IMR-90 (cell line): ENCODE measurements at regions not wholly inside any gene's neighbourhood (a gene's known extent, or its start where the extent isn't known, plus 50 kb on each side); places are given as distances from the start of the nearest gene placed in this dataset.

Experiments
- ATAC-seq: fragments of 200-7000 bp; cut with Tn5 transposase; 2 replicates; pipeline ENCODE4 v1.9.1; 2020; ENCODE audit warnings: low read depth, mild to moderate bottlenecking, moderate library complexity
- BruUV-seq: library from RNA; stranded (reverse); fragments of 400-500 nt; replicated peaks from 2 replicates; lab custom pipeline; 2021; lab: Mats Ljungman, UMichigan
- CTCF ChIA-PET: fragments of 300-600 bp; formaldehyde crosslinking; extraction: SDS; loops from one replicate; lab custom pipeline; 2021; ENCODE audit warnings: antibody characterized with exemption; lab: Yijun Ruan, JAX
- POLR2A ChIA-PET: fragments of 300-600 bp; sonication (Branson Sonifier 250); formaldehyde crosslinking; loops from one replicate; lab custom pipeline; 2022; ENCODE audit warnings: antibody characterized with exemption; ENCODE audit not compliant: unreplicated experiment; lab: Charles Lee
- DNase-seq: peaks from one replicate; pipeline ENCODE4 v3.0.0; 2013
- H2AFZ ChIP-seq: replicated peaks from 2 replicates; pipeline ENCODE3; 2013; ENCODE audit warnings: low read length, mild to moderate bottlenecking; ENCODE audit not compliant: poor library complexity
- H2AK5ac ChIP-seq: 2 replicates; pipeline ENCODE4 v1.6.1; 2013; ENCODE audit warnings: low read depth, low read length, inconsistent platforms
- H2AK9ac ChIP-seq: replicated peaks from 2 replicates; pipeline ENCODE3; 2013; ENCODE audit warnings: mild to moderate bottlenecking, low read depth, low read length, moderate library complexity; ENCODE audit not compliant: poor library complexity
- H2BK120ac ChIP-seq: 2 replicates; pipeline ENCODE4 v1.6.1; 2013; ENCODE audit warnings: low read depth, low read length, inconsistent platforms
- H2BK15ac ChIP-seq: 3 replicates; pipeline ENCODE4 v1.6.1; 2013; ENCODE audit warnings: low read depth, low read length, inconsistent platforms
- H2BK20ac ChIP-seq: 2 replicates; pipeline ENCODE4 v1.6.1; 2013; ENCODE audit warnings: low read depth, mild to moderate bottlenecking, inconsistent platforms, low read length, moderate library complexity
- H2BK5ac ChIP-seq: 2 replicates; pipeline ENCODE4 v1.6.1; 2013; ENCODE audit warnings: mild to moderate bottlenecking, low read depth, low read length, inconsistent platforms; ENCODE audit not compliant: poor library complexity, severe bottlenecking
- H3K14ac ChIP-seq: replicated peaks from 2 replicates; pipeline ENCODE4 v1.6.1; 2013; ENCODE audit warnings: low read depth, low read length, inconsistent platforms
- H3K18ac ChIP-seq: 2 replicates; pipeline ENCODE4 v1.6.1; 2013; ENCODE audit warnings: low read depth, low read length, control low read depth
- H3K23ac ChIP-seq: 2 replicates; pipeline ENCODE4 v1.6.1; 2013; ENCODE audit warnings: low read depth, low read length, inconsistent platforms
- H3K27ac ChIP-seq: 2 replicates; pipeline ENCODE4 v1.5.1; 2013; ENCODE audit warnings: mild to moderate bottlenecking, control low read depth, low read length; ENCODE audit not compliant: insufficient read depth
- H3K27me3 ChIP-seq: 2 replicates; pipeline ENCODE4 v1.6.1; 2013; ENCODE audit warnings: low read length; ENCODE audit not compliant: control insufficient read depth, insufficient read depth
- H3K36me3 ChIP-seq: 2 replicates; pipeline ENCODE4 v1.6.1; 2013; ENCODE audit warnings: low read length, mixed read lengths; ENCODE audit not compliant: control insufficient read depth, insufficient read depth
- H3K4ac ChIP-seq: 2 replicates; pipeline ENCODE4 v1.6.1; 2013; ENCODE audit warnings: low read depth, low read length, inconsistent platforms
- H3K4me1 ChIP-seq: 2 replicates; pipeline ENCODE4 v1.6.1; 2013; ENCODE audit warnings: low read length, mixed read lengths; ENCODE audit not compliant: control insufficient read depth, insufficient read depth
- H3K4me2 ChIP-seq: 2 replicates; pipeline ENCODE4 v1.6.1; 2013; ENCODE audit warnings: low read depth, mild to moderate bottlenecking, control low read depth, low read length, moderate library complexity
- H3K4me3 ChIP-seq: 2 replicates; pipeline ENCODE4 v1.5.1; 2013; ENCODE audit warnings: low read depth, mild to moderate bottlenecking, control low read depth, low read length, moderate library complexity; ENCODE audit not compliant: insufficient read depth
- H3K56ac ChIP-seq: 2 replicates; pipeline ENCODE4 v1.6.1; 2013; ENCODE audit warnings: low read length, inconsistent platforms; ENCODE audit not compliant: insufficient read depth; ENCODE audit errors: extremely low read depth
- H3K79me1 ChIP-seq, 2 experiments: 2 replicates each; pipeline ENCODE4 v1.6.1; 2013; ENCODE audit warnings: low read length in 2 of 2, inconsistent platforms in 1 of 2, low read depth in 1 of 2
- H3K9ac ChIP-seq: 2 replicates; pipeline ENCODE4 v1.6.1; 2013; ENCODE audit warnings: low read depth, low read length, control low read depth
- H3K9me1 ChIP-seq: 2 replicates; pipeline ENCODE4 v1.6.1; 2013; ENCODE audit warnings: low read length, inconsistent platforms; ENCODE audit not compliant: insufficient read depth
- H3K9me3 ChIP-seq: 2 replicates; pipeline ENCODE4 v1.6.1; 2013; ENCODE audit warnings: low read length; ENCODE audit not compliant: control insufficient read depth, insufficient read depth
- H4K20me1 ChIP-seq: 2 replicates; pipeline ENCODE4 v1.6.1; 2013; ENCODE audit warnings: low read length, inconsistent platforms; ENCODE audit not compliant: insufficient read depth
- H4K5ac ChIP-seq: 2 replicates; pipeline ENCODE4 v1.6.1; 2013; ENCODE audit warnings: mild to moderate bottlenecking, low read depth, low read length, control low read depth
- H4K8ac ChIP-seq, 2 experiments: 2 replicates each; pipeline ENCODE4 v1.6.1; 2013; ENCODE audit warnings: low read depth in 2 of 2, low read length in 2 of 2, control low read depth in 1 of 2, inconsistent platforms in 1 of 2
- H4K91ac ChIP-seq: 2 replicates; pipeline ENCODE4 v1.6.1; 2013; ENCODE audit warnings: low read depth, low read length, inconsistent platforms; ENCODE audit not compliant: insufficient read depth
- BHLHE40 ChIP-seq: fragments of 150-350 bp; IDR thresholded peaks from 2 replicates; pipeline ENCODE4 v1.6.1; 2016; ENCODE audit warnings: mild to moderate bottlenecking, low read depth, low read length
- FOS ChIP-seq: fragments of 150-350 bp; IDR thresholded peaks from 2 replicates; pipeline ENCODE4 v1.6.1; 2016; ENCODE audit warnings: low read depth, low read length
- MXI1 ChIP-seq: IDR thresholded peaks from 2 replicates; pipeline ENCODE4 v1.6.1; 2012; ENCODE audit warnings: low read depth, mild to moderate bottlenecking, low read length, moderate library complexity, borderline replicate concordance
- RAD21 ChIP-seq: IDR thresholded peaks from 2 replicates; pipeline ENCODE4 v1.6.1; 2012; ENCODE audit warnings: low read length, improper control_type of control experiment
- RCOR1 ChIP-seq: IDR thresholded peaks from 2 replicates; pipeline ENCODE4 v1.6.1; 2012; ENCODE audit warnings: mild to moderate bottlenecking, low read length, improper control_type of control experiment; ENCODE audit not compliant: insufficient replicate concordance
- RFX5 ChIP-seq: IDR thresholded peaks from 2 replicates; pipeline ENCODE4 v1.8.0; 2012; ENCODE audit warnings: low read depth, mild to moderate bottlenecking, low read length, moderate library complexity
- WGBS, 2 experiments: methylation state at CpG; one replicate each; pipeline versions ENCODE4 v1.1.5 to v1.1.7; 2013; ENCODE audit warnings: missing lambda C conversion rate in 2 of 2; ENCODE audit not compliant: insufficient read length in 1 of 2; ENCODE audit errors: extremely low coverage in 2 of 2; 5-methylcytosine and 5-hydroxymethylcytosine counted together
- dilution Hi-C: fragments of 300-500 bp; cut with HindIII; formaldehyde crosslinking; loops from one replicate; pipeline ENCODE4 v1.14.3; 2018; ENCODE audit warnings: low sequenced_read_pairs; ENCODE audit not compliant: unreplicated experiment
- in situ Hi-C: fragments of 300-500 bp; cut with MboI; formaldehyde crosslinking; loops from 3 replicates; pipeline ENCODE4 v1.14.3; 2019; ENCODE audit warnings: low sequenced_read_pairs, inconsistent platforms, mixed read lengths
- intact Hi-C: fragments of 100-400 bp; cut with micrococcal nuclease; formaldehyde crosslinking; loops from 2 replicates; pipeline ENCODE4 v1.10.0; 2022
- TF ChIP-seq, protein P1 (sequence below): fragments of 150-350 bp; IDR thresholded peaks from 2 replicates; pipeline ENCODE4 v1.6.1; 2017; ENCODE audit warnings: mild to moderate bottlenecking, antibody characterized with exemption, low read length, low read depth
- TF ChIP-seq, protein P2 (sequence below): conservative IDR thresholded peaks from 2 replicates; pipeline ENCODE4 v1.5.1; 2012; ENCODE audit warnings: mild to moderate bottlenecking, low read depth, low read length, improper control_type of control experiment

DNA sequence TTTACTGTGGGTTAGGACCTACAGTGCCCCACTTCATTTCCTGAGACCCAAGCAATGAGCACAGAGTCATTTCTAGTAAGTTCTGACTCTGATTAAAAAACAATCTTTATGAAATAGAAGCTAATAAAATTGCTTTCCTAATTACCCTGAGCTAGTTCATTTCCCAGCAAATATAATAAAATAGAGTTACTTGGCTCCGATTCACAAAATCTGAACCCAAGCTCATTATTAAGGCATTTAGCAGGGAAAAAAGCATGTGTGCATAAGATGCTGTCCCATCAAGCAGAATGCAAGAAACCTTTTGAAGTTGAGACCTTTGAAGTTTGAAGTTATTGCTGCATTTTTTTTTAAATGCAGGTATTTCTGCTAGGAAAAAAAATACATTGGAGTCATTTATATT lies 629.1 kb downstream of the BCL11A start:
- no CpG with 5 or more reads among the region's 1 CpG for WGBS, 2 experiments

More for the DNA sequence above, 629.1 kb downstream of the BCL11A start:
- Histone ChIP-seq H3K18ac (no peak overlapping the region), H3K14ac (no peak overlapping the region), H4K8ac (no peak overlapping the region), H3K4me3 (no peak overlapping the region), H3K4ac (no peak overlapping the region), H2AFZ (no peak overlapping the region), H3K27ac (no peak overlapping the region), H2BK20ac (no peak overlapping the region), H3K9ac (no peak overlapping the region), H3K23ac (no peak overlapping the region), H3K56ac (no peak overlapping the region), H3K4me2 (no peak overlapping the region), H3K9me1 (no peaks in the 10 kb centered on the region), H2BK5ac (no peak overlapping the region), H3K36me3 (no peaks in the 10 kb centered on the region), H2BK15ac (no peak overlapping the region), H2AK9ac (no peak overlapping the region), H3K9me3 (no peaks in the 10 kb centered on the region), H4K91ac (no peak overlapping the region), H3K4me1 (no peaks in the 10 kb centered on the region), H4K20me1 (no peaks in the 10 kb centered on the region), H4K5ac (no peak overlapping the region), H3K27me3 (no peaks in the 10 kb centered on the region), H2BK120ac (no peak overlapping the region), H3K79me1 (no peaks in the 10 kb centered on the region), H2AK5ac (no peak overlapping the region)
- dilution Hi-C loops, result no loop called here
- ChIA-PET CTCF (no interaction called here), POLR2A (no interaction called here)
- TF ChIP-seq RFX5, result no peak
- TF ChIP-seq, protein P1, sequence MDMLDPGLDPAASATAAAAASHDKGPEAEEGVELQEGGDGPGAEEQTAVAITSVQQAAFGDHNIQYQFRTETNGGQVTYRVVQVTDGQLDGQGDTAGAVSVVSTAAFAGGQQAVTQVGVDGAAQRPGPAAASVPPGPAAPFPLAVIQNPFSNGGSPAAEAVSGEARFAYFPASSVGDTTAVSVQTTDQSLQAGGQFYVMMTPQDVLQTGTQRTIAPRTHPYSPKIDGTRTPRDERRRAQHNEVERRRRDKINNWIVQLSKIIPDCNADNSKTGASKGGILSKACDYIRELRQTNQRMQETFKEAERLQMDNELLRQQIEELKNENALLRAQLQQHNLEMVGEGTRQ, result no peak
- no peak for TF ChIP-seq BHLHE40
- TF ChIP-seq RAD21, result no peak
- TF ChIP-seq FOS, result no peak
- no peak for TF ChIP-seq RCOR1
- TF ChIP-seq, protein P2, sequence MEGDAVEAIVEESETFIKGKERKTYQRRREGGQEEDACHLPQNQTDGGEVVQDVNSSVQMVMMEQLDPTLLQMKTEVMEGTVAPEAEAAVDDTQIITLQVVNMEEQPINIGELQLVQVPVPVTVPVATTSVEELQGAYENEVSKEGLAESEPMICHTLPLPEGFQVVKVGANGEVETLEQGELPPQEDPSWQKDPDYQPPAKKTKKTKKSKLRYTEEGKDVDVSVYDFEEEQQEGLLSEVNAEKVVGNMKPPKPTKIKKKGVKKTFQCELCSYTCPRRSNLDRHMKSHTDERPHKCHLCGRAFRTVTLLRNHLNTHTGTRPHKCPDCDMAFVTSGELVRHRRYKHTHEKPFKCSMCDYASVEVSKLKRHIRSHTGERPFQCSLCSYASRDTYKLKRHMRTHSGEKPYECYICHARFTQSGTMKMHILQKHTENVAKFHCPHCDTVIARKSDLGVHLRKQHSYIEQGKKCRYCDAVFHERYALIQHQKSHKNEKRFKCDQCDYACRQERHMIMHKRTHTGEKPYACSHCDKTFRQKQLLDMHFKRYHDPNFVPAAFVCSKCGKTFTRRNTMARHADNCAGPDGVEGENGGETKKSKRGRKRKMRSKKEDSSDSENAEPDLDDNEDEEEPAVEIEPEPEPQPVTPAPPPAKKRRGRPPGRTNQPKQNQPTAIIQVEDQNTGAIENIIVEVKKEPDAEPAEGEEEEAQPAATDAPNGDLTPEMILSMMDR, result no peak
- TF ChIP-seq MXI1, result no peak
- ATAC-seq, result no peak
- BruUV-seq, result no TSS peak
- intact Hi-C loops, result no loop called here
- in situ Hi-C loops, result no loop called here
- DNase-seq, result no peak
